NCI-H1105 treated with DMSO at 0.1 percent for 48 hours (cell line): ENCODE measurements at regions not wholly inside any gene's neighbourhood (a gene's known extent, or its start where the extent isn't known, plus 50 kb on each side); places are given as distances from the start of the nearest gene placed in this dataset.
"Not testable (repeated sequence)": the region's sequence is repeated elsewhere in the genome, so short reads cannot be mapped to it uniquely, and the experiment has no call there.

Experiments
- DNase-seq: peaks from one replicate; lab custom pipeline; 2025; lab: John Stamatoyannopoulos, UW

DNA sequence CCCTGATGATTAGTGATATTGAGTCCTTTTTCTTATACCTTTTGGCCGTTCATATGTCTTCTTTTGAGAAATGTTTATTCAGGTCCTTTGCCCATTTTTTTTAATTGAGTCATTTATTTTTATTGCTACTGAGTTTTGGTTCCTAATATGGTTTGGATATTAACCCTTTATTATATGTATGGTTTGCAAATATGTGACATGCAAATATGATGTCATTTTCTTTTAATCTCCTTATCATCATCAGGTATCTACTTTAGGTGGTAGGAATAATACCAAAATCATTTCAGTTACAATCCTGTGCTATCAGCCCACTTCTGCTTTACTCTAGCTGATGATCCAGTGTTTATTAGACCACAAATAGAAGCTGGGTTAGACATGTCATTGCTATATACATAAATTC is 102.3 kb upstream of the TRPC7 start:
- DNase-seq: no peak

DNA sequence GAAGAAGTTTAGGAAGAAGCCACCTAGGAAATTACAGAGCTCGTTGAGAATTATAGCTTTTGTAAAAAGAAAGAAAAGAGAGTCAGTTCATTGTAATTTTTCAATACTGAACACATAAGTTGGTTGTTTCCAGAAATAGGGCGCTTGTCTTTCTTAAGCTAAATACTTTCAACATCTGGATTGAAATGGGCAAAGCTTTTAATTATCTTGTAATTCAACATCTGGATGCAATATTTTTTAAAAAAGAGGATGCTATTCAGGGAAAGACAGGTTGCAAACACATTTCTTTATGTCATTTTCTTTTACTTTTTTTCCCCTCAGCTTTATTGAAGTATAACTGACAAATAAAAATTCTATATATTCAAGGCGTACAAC is 100.7 kb upstream of the TRPC7 start:
- DNase-seq: no peak

DNA sequence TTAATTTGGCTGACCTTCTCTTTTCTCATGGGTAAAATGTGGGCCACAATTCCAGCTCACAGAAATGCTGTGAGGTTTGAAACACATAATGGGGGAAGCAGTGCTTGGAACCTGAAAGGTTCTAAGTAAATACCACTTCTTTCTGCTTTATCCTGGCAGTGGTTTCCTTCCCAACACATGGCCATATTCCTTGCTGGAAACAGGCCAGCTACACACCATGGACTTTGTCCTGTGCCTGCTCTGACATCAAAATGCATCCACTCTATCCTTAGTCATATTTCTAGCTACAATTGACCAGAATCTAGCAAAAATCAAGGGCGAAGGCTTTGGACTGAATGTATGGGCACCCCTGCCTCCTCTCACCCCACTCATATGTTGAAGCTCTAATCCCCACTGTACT is 93.1 kb upstream of the TRPC7 start:
- DNase-seq: no peak

DNA sequence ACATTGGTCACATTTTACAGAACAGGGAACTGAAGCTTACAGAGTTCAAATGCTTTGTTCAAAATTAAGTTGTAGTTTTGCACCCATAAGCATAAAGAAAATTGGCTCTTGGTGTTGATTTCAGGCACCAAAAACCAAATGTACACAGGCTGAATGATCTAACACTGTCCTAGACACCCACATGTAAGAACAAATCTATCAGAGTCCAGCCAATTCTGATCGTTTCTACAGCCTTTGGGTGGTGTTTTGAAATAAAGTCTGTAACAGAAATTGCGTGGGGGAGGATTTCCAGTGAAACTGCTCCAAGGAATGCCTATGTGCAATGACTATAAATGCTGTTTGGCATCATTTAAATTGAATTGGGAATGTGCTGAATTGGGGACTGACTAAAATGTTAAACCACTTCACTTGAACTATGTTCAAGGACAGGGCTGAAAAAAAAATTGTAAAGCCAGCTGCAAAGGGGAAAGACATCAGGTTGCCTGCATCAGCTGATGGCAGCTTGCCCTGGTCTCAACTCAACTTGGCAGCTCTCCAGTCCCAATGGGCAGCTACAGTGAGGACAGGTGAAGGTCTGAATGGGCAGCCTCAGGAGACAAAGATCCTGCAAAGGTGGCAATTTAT is 92.2 kb upstream of the TRPC7 start:
- DNase-seq: peak; percentile 90

DNA sequence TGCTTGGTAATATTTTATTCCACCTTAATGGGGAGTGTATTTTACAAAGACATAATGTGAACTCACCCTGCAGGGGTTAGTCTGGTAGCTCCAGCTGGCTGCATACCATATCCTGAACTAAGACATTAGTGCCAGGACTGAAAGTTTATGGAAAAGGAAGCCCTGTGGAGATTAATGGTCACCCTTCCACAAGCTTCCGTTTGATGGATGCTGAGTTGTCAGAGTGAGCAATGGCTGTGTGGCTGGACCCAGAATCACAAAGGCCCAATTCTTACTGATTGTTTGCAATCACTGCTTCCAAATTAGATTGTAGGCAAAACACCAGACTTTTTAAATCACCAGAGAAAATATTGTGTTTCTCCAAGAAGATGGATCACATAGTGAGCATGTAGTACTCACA is 90.1 kb upstream of the TRPC7 start:
- no peak for DNase-seq

DNA sequence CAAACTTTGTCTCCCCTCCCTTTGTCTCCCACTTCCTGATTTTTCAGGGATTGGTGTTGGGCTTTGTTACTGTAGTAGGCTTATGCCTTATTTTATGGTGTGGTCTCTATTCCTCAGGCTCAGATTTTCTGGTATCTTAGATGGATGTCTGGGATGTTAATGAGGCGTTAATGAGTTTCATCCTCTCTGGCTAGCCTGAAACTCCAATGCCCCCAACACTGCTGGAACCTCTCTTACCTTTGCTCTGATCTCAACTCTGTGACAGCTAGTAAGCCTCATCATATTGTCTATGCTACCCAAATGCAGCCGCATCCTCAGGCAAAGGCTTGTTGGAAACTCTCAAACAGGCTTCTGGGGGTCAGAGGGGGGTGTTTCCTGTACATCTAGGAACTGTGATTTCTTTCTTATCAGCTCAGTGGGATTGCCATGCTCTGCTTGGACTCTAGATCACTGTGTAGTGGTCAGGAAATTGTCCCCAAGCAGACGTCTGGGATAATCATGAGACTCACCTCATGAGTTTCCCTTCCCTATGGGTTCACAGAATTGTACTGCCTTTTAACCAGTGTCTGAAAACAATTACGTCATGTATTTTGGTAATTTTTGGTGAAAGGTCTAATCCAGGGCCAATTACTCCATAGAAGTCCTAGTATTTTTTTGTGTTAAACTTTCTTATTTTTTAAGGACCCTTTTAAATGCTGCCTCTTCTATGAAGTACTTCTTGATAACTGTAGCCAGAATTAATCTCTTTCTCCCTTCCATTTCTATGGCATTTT is 88.8 kb upstream of the TRPC7 start:
- no peak for DNase-seq

DNA sequence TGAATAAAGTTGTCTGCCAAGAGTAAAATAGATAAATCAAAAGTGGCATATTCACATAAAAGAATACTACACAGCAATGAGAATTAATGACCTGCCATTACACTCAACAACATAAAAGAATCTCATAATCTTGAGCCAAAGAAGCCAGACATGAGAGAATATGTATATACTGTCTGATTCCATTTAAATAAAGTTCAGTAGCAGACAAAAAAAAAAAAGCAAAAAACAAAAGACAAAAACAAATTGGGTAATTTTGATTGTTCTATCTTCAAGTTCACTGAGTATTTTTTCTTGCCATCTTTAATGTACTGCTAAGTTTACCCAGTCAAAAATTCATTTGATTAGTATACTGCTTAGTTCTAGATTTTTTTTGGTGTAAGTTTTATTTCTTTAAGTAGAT is 87.9 kb upstream of the TRPC7 start:
- DNase-seq: no peak

DNA sequence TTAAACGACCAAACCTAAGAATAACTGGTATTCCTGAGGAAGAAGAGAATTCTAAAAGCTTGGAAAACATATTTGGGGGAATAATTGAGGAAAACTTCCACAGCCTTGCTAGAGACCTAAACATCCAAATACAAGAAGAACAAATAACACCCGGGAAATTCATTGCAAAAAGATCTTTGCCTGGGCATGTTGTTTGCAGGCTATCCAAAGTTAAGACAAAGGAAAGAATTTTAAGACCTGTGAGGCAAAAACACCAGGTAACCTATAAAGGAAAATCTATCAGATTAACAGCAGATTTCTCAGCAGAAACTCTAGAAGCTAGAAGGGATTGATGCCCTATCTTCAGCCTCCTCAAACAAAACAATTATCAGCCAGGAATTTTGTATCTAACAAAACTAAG is 82.2 kb upstream of the TRPC7 start:
- DNase-seq: not testable (repeated sequence)

DNA sequence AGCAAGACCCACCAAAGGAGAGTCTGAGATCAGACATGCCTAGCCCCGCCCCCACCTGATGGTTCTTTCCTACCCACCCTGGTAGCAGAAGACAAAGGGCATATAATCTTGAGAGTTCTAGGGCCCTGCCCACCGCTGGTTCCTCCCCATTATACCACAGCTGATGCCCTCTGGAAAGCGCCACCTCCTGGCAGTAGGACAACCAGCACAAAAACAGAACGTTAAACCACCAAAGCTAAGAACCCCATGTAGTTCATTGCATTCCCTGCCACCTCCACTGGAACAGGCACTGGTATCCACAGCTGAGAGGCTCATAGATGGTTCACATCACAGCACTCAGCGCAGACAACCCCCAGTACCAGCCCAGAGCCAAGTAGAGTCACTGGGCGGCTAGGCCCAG is 81.2 kb upstream of the TRPC7 start:
- DNase-seq: no peak

DNA sequence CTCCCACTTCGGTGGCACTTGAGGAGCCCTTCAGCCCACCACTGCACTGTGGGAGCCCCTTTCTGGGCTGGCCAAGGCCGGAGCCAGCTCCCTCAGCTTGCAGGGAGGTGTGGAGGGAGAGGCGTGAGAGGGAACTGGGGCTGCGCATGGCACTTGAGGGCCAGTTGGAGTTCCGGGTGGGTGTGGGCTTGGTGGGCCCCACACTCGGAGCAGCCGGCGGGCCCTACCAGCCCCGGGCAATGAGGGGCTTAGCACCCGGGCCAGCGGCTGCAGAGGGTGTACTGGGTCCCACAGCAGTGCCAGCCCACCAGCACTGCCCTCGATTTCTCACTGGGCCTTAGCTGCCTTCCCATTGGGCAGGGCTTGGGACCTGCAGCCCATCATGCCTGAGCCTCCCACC is 78.8 kb upstream of the TRPC7 start:
- not testable (repeated sequence) for DNase-seq

DNA sequence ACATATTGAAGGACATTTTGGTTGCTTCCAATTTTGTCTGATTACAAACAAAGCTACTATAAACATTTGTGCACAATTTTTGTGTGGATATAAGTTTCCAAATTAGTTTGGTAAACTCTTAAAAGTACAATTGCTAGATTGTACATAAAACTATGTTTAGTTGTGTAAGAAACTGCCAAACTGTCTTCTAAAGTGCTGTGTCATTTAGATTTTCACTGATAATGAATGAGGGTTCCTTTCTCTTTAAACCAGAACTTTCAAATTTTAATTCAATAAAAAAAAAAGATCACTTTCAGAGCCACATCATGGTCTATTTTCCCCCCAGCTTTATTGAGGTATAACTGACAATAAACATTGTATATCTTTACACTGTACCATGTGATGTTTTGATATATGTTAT is 74.0 kb upstream of the TRPC7 start:
- no peak for DNase-seq

DNA sequence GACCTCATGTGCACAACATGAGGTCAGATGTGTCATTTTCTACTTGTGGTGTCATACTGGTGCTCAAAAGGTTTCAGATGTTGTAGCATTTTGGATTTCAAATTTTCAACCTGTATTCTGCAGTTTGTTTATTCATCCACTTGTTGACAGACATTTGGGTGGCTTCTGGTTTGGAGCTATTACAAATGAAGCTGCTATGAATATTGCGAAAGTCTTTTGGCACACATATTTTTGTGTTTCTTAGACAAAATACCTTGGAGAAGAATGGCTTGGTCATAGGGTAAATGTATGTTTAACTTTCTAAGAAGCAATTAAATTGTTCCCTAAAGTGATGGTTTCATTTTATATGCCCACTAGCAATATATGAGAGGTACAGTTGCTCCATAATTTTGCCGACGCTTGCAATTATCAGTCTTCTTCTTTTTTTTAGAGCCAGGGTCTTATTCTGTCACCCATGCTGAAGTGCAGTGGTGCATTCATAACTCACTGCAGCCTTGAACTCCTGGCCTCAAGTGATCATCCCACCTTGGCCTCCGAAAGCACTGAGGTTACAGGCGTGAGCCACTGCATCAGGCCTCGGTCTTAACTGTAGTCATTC is 70.7 kb upstream of the TRPC7 start:
- no peak for DNase-seq

DNA sequence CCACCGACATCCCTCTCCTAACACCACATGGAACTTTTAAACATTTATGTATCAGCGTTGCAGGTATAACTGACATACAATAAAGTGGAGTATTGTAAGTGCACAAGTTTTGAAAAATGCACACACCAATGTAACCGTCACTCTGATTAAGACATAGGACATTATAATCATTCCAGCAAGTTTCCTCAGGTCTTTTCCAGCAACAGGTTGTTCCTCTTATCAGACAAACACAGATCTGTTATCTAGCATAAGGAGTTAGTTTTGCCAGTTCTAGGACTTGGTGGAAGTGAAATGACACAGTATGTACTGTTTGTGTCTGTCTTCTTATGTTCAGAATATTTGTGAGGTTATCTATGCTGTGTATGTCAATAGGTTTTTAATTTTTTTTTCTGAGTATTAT is 69.5 kb upstream of the TRPC7 start:
- no peak for DNase-seq

DNA sequence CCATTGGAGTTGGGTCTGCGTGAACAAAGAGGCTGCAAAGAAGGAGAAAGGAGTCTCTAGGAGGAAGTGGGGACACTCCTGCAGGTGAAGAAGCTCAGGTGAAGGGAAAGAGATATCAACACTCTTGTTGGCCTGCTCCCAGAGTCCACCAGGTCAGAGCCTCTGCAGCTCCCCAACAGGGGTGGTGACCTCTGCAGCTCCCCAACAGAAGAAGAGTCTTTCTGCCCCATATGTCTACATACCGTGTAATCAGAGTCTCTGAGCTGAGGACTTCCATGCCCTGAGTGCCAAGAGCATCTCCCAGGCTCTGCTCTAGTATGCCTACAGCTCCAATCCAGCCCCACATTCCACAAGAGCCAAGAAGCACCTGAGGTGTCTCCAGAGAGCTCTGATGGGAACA is 67.4 kb upstream of the TRPC7 start:
- DNase-seq: no peak

DNA sequence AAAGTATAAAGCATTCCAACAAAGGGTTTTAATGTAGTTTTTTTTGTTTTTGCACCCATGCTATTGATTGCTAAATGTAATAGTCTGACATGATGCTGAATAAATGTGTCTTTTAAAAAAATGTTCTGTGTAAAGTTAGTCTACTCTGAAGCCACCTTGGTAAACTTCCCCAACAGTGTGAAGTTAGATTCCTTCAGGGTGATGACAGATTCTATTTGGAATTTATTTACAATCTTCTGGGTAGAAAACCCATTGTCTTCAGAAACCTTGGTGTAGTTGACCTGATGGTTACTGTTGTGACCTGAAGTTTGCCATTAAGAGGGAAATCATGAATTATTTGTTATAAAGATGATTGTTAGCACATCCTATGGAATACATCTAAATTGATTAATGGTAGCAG is 64.7 kb upstream of the TRPC7 start:
- no peak for DNase-seq

DNA sequence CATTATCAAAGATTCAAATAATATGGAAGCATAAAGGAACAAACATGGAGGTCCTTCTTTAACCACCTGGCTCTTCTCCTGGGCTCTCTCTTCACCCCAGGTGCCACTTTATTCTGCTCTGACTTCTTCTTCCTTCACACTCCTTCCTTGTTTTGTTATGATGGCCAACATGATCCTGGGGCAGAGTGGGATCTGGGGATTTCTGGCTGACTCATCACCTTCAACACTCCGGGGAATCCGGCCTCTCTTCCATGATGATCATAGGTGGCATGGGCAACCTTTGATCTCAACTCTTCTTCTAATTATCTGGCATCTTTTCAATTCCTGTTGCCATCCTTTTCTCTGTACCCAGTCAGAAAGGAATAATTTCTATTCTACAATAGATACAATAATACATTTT is 62.1 kb upstream of the TRPC7 start:
- DNase-seq: no peak

DNA sequence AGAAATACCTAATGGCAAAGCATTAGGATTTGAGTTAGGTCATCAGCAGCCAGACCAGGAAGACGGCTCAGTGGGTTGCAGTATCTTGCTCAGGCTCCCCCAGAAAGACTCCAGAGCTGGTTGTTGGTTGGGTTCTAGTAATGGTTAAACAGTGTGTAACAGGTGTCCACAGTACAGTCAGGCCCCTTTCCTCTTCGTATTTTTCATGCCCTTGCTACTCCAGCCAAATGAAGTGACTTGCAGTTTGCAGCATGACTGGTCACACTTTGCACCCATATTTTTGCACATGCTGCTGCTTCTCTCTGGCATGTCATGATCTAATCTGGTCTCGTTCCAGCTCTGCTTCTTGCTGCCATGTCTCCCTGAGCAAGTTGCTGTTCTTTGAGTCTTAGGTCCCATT is 60.6 kb upstream of the TRPC7 start:
- no peak for DNase-seq

DNA sequence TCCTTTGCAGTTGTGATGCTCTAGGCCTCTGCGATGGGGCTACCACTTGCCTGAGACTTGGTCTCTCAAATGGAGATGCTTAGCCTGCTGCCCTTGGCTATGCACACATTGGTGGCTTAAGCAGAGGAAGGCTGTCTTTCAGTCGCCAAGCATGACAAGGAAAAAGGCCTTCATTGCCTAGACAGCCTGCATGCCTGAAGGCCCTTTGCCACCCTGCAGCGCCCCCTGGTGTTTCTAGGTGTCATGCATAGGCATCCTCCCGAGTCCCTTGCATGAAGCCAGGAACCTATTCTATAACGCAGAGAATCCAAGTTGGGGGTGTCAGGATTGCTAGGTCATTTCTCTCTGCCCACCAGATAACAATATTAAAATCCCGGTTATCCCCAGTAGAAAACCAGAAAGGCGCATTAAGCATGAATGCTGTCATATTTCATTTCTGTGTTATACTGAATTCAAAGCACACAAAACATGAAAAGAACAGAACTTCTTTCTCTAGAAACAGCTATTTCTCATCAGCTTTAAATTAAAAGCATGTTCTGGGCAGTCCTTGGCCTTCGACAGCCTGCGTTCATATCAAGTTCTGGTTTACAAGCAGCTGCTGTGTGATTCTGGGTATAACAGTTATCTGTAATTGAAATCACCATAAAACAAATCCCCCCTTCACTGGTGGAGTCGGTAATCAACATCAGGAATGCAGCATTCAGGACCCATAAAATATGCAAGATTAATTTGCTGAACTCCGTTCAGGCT is 59.7 kb upstream of the TRPC7 start:
- DNase-seq: peak; percentile 29

DNA sequence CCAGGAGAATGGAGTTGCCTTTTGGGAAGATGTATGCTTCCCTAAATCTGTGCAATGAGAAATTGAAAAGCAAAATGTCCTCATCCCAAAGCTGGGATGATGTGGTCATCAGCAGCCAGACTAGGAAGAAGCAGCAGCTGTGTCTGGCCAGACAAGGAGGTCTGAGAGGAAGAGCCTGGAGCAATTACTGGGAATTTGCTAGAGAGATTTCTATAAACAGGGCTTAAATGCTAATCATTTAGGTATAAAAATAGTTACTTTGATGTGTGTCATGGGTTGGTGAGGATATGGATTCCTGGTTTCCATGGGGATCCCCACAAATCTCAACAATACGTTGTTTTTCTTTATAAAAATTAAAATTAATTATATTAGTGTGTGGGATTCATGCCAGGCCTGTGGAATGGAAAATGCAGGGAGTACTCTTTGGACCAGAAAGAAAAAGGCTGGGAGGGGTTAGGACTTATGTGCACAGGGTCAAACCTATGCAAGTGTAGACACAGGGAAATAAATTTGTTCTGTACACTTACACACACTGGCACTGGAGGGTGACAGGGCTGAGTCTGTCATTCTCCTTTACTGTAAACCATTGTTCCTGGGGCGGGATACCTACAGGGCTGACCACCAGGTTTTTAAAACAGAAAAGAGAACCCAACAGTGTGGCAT is 58.7 kb upstream of the TRPC7 start:
- no peak for DNase-seq

DNA sequence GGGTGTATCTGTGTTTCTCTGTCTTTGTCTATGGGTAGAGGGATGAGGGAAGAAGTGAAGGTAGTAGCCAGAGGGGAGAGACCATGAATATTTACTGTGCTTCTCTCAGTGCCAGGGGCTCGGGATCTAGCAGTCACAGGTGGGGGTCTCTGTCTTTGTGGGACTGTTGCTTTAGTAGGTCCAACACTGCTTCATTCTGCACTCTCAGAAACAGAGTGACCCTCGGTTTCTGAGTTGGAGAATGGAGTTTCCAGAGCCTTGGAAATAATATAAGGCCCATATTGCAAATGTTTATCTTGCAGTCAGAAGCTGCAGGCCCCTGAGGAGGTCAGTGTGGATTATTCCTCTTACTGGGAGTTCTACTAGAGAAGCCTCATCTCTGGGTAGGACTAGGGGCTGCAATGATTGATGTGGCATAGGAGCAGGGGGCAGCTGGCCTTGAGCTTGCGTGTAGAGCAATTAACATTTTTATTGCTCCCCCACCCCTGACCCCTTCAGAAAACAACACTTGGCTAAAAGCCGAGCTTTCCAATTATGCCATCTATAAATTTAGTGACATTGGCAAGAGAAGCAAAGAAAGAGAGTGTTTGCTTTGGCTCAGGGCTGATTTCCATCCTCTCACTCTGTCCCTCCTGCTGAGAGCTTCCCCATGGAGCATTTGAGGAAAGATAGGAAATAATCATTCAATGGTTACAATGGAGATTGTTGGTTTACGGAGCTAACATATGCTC is 55.0 kb upstream of the TRPC7 start:
- peak; percentile 88 for DNase-seq

DNA sequence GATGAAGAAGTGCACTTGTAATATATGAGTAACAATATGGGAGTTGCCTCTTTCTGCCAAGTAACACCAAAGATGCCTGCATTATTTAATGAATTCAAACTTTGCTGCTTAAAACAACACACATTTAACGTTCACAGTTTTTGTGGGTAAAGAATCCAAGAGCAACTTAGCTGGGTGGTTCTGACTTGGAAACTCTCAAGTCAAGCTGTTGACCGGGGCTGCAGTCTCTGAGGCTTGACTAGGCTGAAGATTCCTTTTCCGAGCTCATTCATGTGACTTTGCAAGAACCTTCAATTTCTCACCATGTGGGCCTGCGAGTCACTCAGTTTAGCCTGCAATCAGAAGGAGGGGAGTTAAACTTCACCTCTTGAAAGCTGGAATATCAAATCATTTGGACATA is 53.0 kb upstream of the TRPC7 start:
- no peak for DNase-seq
